Panc1 (cell line): ENCODE measurements at regions not wholly inside any gene's neighbourhood (a gene's known extent, or its start where the extent isn't known, plus 50 kb on each side); places are given as distances from the start of the nearest gene placed in this dataset.

Source experiments
- ATAC-seq: fragments of 200-7000 bp; cut with Tn5 transposase; 2 replicates; pipeline ENCODE4 v1.9.1; 2020; ENCODE audit warnings: mild to moderate bottlenecking, moderate library complexity
- BruUV-seq: library from RNA; stranded (reverse); fragments of 400-500 nt; replicated peaks from 2 replicates; lab custom pipeline; 2021; lab: Mats Ljungman, UMichigan
- CTCF ChIA-PET: fragments of 300-600 bp; sonication (Branson Sonifier 250); formaldehyde crosslinking; loops from one replicate; lab custom pipeline; 2022; ENCODE audit warnings: antibody characterized with exemption; lab: Charles Lee
- POLR2A ChIA-PET: fragments of 300-600 bp; sonication (Branson Sonifier 250); formaldehyde crosslinking; loops from one replicate; lab custom pipeline; 2022; ENCODE audit warnings: antibody characterized with exemption; lab: Charles Lee
- DNase-seq: peaks from one replicate; pipeline ENCODE4 v3.0.0-alpha.2; 2010; ENCODE audit warnings: low read depth, low spot score
- H3K27ac ChIP-seq: 2 replicates; pipeline ENCODE4 v1.5.1; 2011; ENCODE audit warnings: mild to moderate bottlenecking, low read length, inconsistent platforms
- H3K27me3 ChIP-seq: fragments of 200-500 bp; sonication (Bioruptor generic); 2 replicates; pipeline ENCODE4 v1.6.0; 2014; ENCODE audit warnings: low read length, inconsistent platforms; ENCODE audit not compliant: control insufficient read depth, insufficient read depth
- H3K36me3 ChIP-seq: fragments of 200-500 bp; sonication (Bioruptor generic); 2 replicates; pipeline ENCODE4 v1.5.1; 2014; ENCODE audit warnings: inconsistent platforms, mild to moderate bottlenecking, low read length, moderate library complexity; ENCODE audit not compliant: control insufficient read depth, insufficient read depth
- H3K4me1 ChIP-seq: 2 replicates; pipeline ENCODE4 v1.5.1; 2011; ENCODE audit warnings: inconsistent platforms, mild to moderate bottlenecking, low read length, moderate library complexity; ENCODE audit not compliant: control insufficient read depth, insufficient read depth
- H3K4me3 ChIP-seq, 2 experiments: 2 replicates each; pipeline ENCODE4 v1.5.1; 2011 to 2012; ENCODE audit warnings: low read depth in 2 of 2, low read length in 2 of 2, mild to moderate bottlenecking in 2 of 2, inconsistent platforms in 1 of 2, moderate library complexity in 1 of 2
- H3K9me3 ChIP-seq: fragments of 200-500 bp; sonication (Bioruptor generic); 2 replicates; pipeline ENCODE4 v1.5.1; 2014; ENCODE audit warnings: low read depth, mild to moderate bottlenecking, inconsistent platforms, low read length, moderate library complexity; ENCODE audit not compliant: control insufficient read depth, insufficient read depth
- CTCF ChIP-seq: fragments of 450-650 bp; IDR thresholded peaks from 2 replicates; pipeline ENCODE4 v1.5.1; 2017; ENCODE audit warnings: mild to moderate bottlenecking
- POLR2AphosphoS5 ChIP-seq: IDR thresholded peaks from 2 replicates; pipeline ENCODE4 v1.6.1; 2012; ENCODE audit warnings: mild to moderate bottlenecking, low read depth, low read length, moderate library complexity
- REST ChIP-seq, 2 experiments: IDR thresholded peaks; 2 replicates each; pipeline ENCODE4 v1.6.1; 2011 to 2012; ENCODE audit warnings: low read depth in 2 of 2, control low read depth in 1 of 2, low read length in 1 of 2, mild to moderate bottlenecking in 1 of 2, moderate library complexity in 1 of 2; ENCODE audit not compliant: insufficient read depth in 1 of 2
- SIN3A ChIP-seq: IDR thresholded peaks from 2 replicates; pipeline ENCODE4 v1.6.1; 2012; ENCODE audit warnings: low read depth, mild to moderate bottlenecking, low read length, moderate library complexity, borderline replicate concordance; ENCODE audit not compliant: insufficient read depth
- TCF7L2 ChIP-seq: IDR thresholded peaks from 2 replicates; pipeline ENCODE4 v1.6.1; 2011; ENCODE audit warnings: mild to moderate bottlenecking, low read depth, low read length, inconsistent platforms
- in situ Hi-C: cut with HindIII; loops from 2 replicates; pipeline ENCODE4 v1.10.0; 2016; ENCODE audit warnings: low sequenced_read_pairs, low pct_unique_long_range_greater_than_20kb
- intact Hi-C: fragments of 100-400 bp; cut with micrococcal nuclease; formaldehyde crosslinking; loops from one replicate; pipeline ENCODE4 v1.10.0; 2022; ENCODE audit not compliant: unreplicated experiment

- H3K36me3 ChIP-seq = no peaks in the 10 kb centered on the region
- ATAC-seq = no peak
- in situ Hi-C loops (no loop called here), intact Hi-C loops (no loop called here)
- H3K9me3 ChIP-seq = no peaks in the 10 kb centered on the region
- TF ChIP-seq POLR2AphosphoS5 (no peak), REST (IDR thresholded peaks at IDR 0.05; ENCODE audit: insufficient read depth in 1 of 2, low read depth in 2 of 2, low read length in 1 of 2) (no peak), CTCF (no peak), TCF7L2 (no peak), SIN3A (no peak)
- H3K27ac ChIP-seq = no peak overlapping the region
- no peak overlapping the region for H3K4me3 ChIP-seq
- no peak for DNase-seq
- CTCF ChIA-PET = no interaction called here
- peaks cover 6% of the 10 kb centered on the region for H3K4me1 ChIP-seq
- no peaks in the 10 kb centered on the region for H3K27me3 ChIP-seq
- no TSS peak for BruUV-seq
- POLR2A ChIA-PET = no interaction called here
Measured at GRCh38 chr10:60531006-60531405, 141.3 kb upstream of the ANK3 start.

- no peak for TF ChIP-seq CTCF
- TF ChIP-seq TCF7L2 = no peak
- no peak for TF ChIP-seq SIN3A
- TF ChIP-seq REST (IDR thresholded peaks at IDR 0.05; ENCODE audit: insufficient read depth in 1 of 2, low read depth in 2 of 2, low read length in 1 of 2) = no peak
- TF ChIP-seq POLR2AphosphoS5 = no peak
- DNase-seq (no peak), ATAC-seq (no peak)
- H3K4me3 ChIP-seq = no peak overlapping the region
- H3K27ac ChIP-seq = no peak overlapping the region
- in situ Hi-C loops = no loop called here
- no peaks in the 10 kb centered on the region for H3K36me3 ChIP-seq
- intact Hi-C loops = no loop called here
- no peaks in the 10 kb centered on the region for H3K27me3 ChIP-seq
- ChIA-PET CTCF (no interaction called here), POLR2A (no interaction called here)
- no TSS peak for BruUV-seq
- no peaks in the 10 kb centered on the region for H3K9me3 ChIP-seq
- no peaks in the 10 kb centered on the region for H3K4me1 ChIP-seq
Measured at GRCh38 chr10:60527676-60528075, 138.0 kb upstream of the ANK3 start.
